Right atrium auricular region (tissue), 2 donors: ENCODE measurements at regions not wholly inside any gene's neighbourhood (a gene's known extent, or its start where the extent isn't known, plus 50 kb on each side); places are given as distances from the start of the nearest gene placed in this dataset.

Source experiments
- DNase-seq: peaks from one replicate; pipeline ENCODE4 v3.0.0-alpha.2; 2019; ENCODE audit warnings: low spot score
- H3K27ac ChIP-seq, 2 donors: fragments of 200-600 bp; sonication (generic); 1 replicate in 1 of 2; 2 replicates in 1 of 2; pipeline ENCODE4 v1.5.1; 2016 to 2019
- H3K27me3 ChIP-seq, 2 donors: fragments of 200-600 bp; sonication (generic); one replicate each; pipeline versions ENCODE4 v1.5.1 to v1.6.0; 2017 to 2019
- H3K36me3 ChIP-seq: fragments of 200-600 bp; sonication (generic); one replicate; pipeline ENCODE4 v1.5.1; 2016
- H3K4me1 ChIP-seq, 2 donors: fragments of 200-600 bp; sonication (generic); one replicate each; pipeline versions ENCODE4 v1.5.1 to v1.6.0; 2017 to 2019
- H3K4me3 ChIP-seq, 2 donors: fragments of 200-600 bp; sonication (generic); 1 replicate in 1 of 2; 2 replicates in 1 of 2; pipeline ENCODE4 v1.5.1; 2017 to 2019; ENCODE audit warnings: mild to moderate bottlenecking in 1 of 2, moderate library complexity in 1 of 2
- H3K9me3 ChIP-seq, 2 donors: fragments of 200-600 bp; sonication (generic); one replicate each; pipeline ENCODE4 v1.5.1; 2019
- TF ChIP-seq, protein P1 (sequence below), 2 donors: fragments of 200-600 bp; sonication (generic); IDR thresholded peaks; one replicate each; pipeline ENCODE4 v1.5.1; 2019; ENCODE audit warnings: antibody characterized with exemption in 2 of 2

DNA sequence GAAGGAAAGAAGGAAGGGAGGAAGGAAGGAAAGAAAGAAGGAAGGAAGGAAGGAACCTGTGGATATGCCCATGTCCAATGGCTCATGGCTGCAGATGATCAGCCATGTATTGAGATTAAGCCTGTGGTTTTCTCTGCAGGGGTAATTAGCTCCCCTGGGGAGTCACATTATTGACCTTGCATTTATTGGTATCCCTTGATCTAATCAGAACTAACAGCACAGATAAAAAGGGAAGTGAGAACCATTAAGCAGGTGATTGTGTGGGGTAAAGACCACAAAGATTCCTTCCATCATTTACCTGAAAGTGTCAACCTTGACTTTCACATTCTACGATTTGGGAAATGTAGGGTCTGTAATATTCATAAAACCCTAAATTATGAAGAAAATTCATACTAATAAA is 390.7 kb downstream of the BRINP2 start:
- H3K27me3 ChIP-seq = no peaks in the 10 kb centered on the region
- no peak for DNase-seq
- H3K27ac ChIP-seq = no peak overlapping the region
- H3K4me1 ChIP-seq = no peaks in the 10 kb centered on the region
- H3K4me3 ChIP-seq = no peak overlapping the region
- no peaks in the 10 kb centered on the region for H3K36me3 ChIP-seq
- peaks cover 2 to 3% of the 10 kb centered on the region in 2 donors for H3K9me3 ChIP-seq
- TF ChIP-seq, protein P1, sequence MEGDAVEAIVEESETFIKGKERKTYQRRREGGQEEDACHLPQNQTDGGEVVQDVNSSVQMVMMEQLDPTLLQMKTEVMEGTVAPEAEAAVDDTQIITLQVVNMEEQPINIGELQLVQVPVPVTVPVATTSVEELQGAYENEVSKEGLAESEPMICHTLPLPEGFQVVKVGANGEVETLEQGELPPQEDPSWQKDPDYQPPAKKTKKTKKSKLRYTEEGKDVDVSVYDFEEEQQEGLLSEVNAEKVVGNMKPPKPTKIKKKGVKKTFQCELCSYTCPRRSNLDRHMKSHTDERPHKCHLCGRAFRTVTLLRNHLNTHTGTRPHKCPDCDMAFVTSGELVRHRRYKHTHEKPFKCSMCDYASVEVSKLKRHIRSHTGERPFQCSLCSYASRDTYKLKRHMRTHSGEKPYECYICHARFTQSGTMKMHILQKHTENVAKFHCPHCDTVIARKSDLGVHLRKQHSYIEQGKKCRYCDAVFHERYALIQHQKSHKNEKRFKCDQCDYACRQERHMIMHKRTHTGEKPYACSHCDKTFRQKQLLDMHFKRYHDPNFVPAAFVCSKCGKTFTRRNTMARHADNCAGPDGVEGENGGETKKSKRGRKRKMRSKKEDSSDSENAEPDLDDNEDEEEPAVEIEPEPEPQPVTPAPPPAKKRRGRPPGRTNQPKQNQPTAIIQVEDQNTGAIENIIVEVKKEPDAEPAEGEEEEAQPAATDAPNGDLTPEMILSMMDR (IDR thresholded peaks at IDR 0.05) = no peak

DNA sequence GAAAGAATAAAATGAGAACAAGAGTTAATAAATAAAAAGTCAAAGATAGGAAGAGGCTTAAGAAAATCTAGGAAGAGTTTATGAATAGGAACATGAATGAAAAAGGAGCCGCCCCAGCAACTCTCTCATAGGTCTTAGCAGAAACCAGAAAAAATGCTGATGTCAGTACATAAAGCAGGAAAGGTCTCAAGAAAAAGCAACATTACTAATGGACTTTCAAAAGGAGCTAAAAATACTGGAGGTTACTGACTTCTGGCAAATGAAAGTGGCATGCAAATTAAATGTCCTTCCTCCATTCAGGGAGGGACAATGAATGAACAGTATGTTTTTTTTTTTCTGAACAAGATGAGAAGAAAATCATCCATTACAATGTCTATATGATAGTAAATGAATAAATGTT is 387.6 kb downstream of the BRINP2 start:
- no peaks in the 10 kb centered on the region for H3K36me3 ChIP-seq
- peaks cover 2 to 20% of the 10 kb centered on the region in 2 donors for H3K9me3 ChIP-seq
- no peak overlapping the region for H3K4me3 ChIP-seq
- no peaks in the 10 kb centered on the region for H3K27me3 ChIP-seq
- TF ChIP-seq, protein P1 (IDR thresholded peaks at IDR 0.05) = no peak
- no peak for DNase-seq
- no peaks in the 10 kb centered on the region for H3K4me1 ChIP-seq
- H3K27ac ChIP-seq = no peak overlapping the region

DNA sequence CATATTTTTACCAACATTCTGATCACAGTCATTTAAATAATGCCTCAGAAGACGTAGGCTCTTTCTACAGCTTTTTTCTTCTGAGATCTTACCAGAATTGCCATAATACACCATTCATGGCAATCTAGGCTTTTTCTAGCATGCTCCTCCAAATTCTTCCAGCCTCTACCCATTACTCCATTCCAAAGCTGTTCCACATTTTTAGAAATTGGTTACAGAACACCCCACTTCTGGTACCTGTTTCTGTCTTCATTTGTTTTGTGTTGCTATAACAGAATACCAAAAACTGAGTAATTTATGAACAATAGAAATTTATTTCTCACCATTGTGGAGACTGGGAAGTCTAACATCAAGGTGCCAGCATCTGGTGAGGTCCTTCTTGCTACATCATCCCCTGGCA is 385.4 kb downstream of the BRINP2 start:
- TF ChIP-seq, protein P1 (IDR thresholded peaks at IDR 0.05) = no peak
- Histone ChIP-seq H3K27me3 (no peaks in the 10 kb centered on the region), H3K4me3 (no peak overlapping the region), H3K4me1 (no peaks in the 10 kb centered on the region), H3K36me3 (no peaks in the 10 kb centered on the region), H3K27ac (no peak overlapping the region), H3K9me3 (peaks cover 0 to 30% of the 10 kb centered on the region in 2 donors)
- no peak for DNase-seq

DNA sequence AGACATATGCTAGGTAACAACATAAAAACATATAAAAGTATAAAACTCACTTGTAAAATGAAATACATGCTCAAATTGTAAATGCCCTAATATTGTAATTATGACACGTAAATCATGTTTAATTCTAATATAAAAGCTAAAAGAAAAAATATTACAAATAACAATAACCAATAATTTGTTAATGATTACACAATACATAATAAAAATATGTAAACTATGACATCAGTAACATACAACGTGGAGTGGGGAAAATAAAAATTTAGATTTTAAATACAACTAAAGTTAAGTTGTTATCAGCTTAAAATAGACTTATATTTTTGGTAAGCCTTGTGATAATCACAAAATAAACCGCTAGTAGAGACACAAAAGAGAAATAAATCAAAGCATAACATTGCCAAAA is 376.4 kb downstream of the BRINP2 start:
- H3K27me3 ChIP-seq = peaks cover 0 to 3% of the 10 kb centered on the region in 2 donors
- TF ChIP-seq, protein P1 (IDR thresholded peaks at IDR 0.05) = no peak
- no peak overlapping the region for H3K27ac ChIP-seq
- H3K9me3 ChIP-seq = peaks cover 0 to 27% of the 10 kb centered on the region in 2 donors
- H3K4me3 ChIP-seq = no peak overlapping the region
- no peaks in the 10 kb centered on the region for H3K4me1 ChIP-seq
- no peaks in the 10 kb centered on the region for H3K36me3 ChIP-seq
- DNase-seq = no peak

DNA sequence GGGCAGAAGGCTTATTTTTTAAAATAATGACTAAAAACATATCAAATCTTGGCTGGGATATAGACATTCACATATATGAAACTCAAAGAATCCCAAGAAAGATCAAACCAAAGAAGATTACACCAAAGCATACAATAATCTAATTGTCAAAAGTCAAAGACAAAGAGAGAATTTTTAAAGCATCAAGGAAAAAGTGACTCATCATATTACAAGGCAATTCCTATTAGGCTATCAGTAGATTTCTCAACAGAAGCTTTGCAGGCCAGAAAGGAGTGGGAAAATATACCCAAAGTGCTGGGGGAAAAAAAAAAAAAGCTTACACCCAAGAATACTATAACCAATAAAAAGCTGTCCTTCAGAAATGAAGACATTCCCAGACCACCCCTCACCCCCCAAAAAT is 375.6 kb downstream of the BRINP2 start:
- no peak overlapping the region for H3K27ac ChIP-seq
- H3K4me1 ChIP-seq = no peaks in the 10 kb centered on the region
- peaks cover 0 to 3% of the 10 kb centered on the region in 2 donors for H3K27me3 ChIP-seq
- TF ChIP-seq, protein P1 (IDR thresholded peaks at IDR 0.05) = no peak
- no peaks in the 10 kb centered on the region for H3K36me3 ChIP-seq
- H3K9me3 ChIP-seq = peaks cover 0 to 26% of the 10 kb centered on the region in 2 donors
- H3K4me3 ChIP-seq = no peak overlapping the region
- DNase-seq = no peak

DNA sequence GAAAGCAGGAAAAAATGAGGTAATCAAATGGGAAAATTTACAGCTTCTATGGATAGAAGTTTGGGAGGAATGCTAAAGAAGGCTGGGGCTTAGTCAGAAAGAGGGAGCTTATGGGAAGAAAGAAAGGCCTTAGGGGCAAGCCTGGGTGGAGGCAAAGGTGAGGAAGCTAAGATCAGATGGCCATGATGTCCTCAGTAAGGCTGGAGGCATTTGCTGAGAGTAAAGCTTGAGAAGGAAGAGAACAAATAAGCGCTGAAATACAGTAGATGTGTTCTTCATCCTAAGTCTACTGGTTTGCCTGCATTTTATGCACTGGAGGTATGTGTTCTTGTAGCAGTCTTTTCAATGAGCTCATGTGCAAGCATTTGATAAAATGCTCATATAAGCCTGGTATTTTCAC is 355.4 kb downstream of the BRINP2 start:
- TF ChIP-seq, protein P1 (IDR thresholded peaks at IDR 0.05) = no peak
- H3K27ac ChIP-seq = no peak overlapping the region
- DNase-seq = no peak
- peaks cover 5 to 13% of the 10 kb centered on the region in 2 donors for H3K9me3 ChIP-seq
- H3K27me3 ChIP-seq = no peaks in the 10 kb centered on the region
- no peaks in the 10 kb centered on the region for H3K36me3 ChIP-seq
- H3K4me3 ChIP-seq = no peak overlapping the region
- H3K4me1 ChIP-seq = no peaks in the 10 kb centered on the region
